ENCODE measurements at regions not wholly inside any gene's neighbourhood (a gene's known extent, or its start where the extent isn't known, plus 50 kb on each side); places are given as distances from the start of the nearest gene placed in this dataset.

DNA sequence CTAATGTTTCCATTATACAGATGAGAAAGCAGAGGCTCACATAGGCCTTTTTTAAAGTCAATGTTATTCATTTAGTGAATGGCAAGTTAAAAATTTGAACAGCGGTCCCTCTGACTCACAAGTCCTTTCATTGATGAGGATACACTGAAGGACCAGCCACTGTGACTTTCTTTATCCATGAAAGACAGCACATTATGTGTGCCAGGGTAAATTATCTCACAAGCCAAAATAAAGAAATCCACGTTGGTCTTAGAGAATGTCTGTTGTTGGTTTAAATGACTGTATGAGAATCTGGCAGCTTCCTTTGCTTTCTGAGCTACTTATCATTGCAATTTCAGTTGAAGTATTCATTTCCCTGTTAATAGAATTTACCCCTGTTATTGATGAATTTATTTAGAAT, 485.1 kb downstream of the TBL1XR1 start:
- WGBS (ENCODE audit: low lambda C conversion rate, missing lambda C conversion rate) = 87% methylated on average over 2 of the region's 2 CpGs
- Histone ChIP-seq H3K4me1 (ENCODE audit: insufficient read depth) (no peaks in the 10 kb centered on the region), H3K79me2 (no peaks in the 10 kb centered on the region), H3K9me3 (ENCODE audit: low read depth) (no peaks in the 10 kb centered on the region), H3K36me3 (replicated peaks; ENCODE audit: insufficient read depth, low read depth) (no peaks in the 10 kb centered on the region), H3K27me3 (no peaks in the 10 kb centered on the region), H3K27ac (no peak overlapping the region), H3K9me2 (replicated peaks; ENCODE audit: insufficient read depth) (no peaks in the 10 kb centered on the region), H4K20me1 (ENCODE audit: insufficient read depth, poor library complexity, severe bottlenecking) (no peaks in the 10 kb centered on the region), H3K4me2 (no peak overlapping the region), H3K4me3 (no peak overlapping the region), H2AFZ (no peak overlapping the region)
- TF ChIP-seq EZH2 (IDR thresholded peaks at IDR 0.05; ENCODE audit: borderline replicate concordance) (no peak), EZH2phosphoT487 (IDR thresholded peaks at IDR 0.05; ENCODE audit: low read depth, severe bottlenecking, unreplicated experiment) (no peak)
- TF ChIP-seq, protein P1, sequence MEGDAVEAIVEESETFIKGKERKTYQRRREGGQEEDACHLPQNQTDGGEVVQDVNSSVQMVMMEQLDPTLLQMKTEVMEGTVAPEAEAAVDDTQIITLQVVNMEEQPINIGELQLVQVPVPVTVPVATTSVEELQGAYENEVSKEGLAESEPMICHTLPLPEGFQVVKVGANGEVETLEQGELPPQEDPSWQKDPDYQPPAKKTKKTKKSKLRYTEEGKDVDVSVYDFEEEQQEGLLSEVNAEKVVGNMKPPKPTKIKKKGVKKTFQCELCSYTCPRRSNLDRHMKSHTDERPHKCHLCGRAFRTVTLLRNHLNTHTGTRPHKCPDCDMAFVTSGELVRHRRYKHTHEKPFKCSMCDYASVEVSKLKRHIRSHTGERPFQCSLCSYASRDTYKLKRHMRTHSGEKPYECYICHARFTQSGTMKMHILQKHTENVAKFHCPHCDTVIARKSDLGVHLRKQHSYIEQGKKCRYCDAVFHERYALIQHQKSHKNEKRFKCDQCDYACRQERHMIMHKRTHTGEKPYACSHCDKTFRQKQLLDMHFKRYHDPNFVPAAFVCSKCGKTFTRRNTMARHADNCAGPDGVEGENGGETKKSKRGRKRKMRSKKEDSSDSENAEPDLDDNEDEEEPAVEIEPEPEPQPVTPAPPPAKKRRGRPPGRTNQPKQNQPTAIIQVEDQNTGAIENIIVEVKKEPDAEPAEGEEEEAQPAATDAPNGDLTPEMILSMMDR (IDR thresholded peaks at IDR 0.05; ENCODE audit: poor library complexity) = no peak
- DNase-seq (ENCODE audit: low spot score) = no peak

DNA sequence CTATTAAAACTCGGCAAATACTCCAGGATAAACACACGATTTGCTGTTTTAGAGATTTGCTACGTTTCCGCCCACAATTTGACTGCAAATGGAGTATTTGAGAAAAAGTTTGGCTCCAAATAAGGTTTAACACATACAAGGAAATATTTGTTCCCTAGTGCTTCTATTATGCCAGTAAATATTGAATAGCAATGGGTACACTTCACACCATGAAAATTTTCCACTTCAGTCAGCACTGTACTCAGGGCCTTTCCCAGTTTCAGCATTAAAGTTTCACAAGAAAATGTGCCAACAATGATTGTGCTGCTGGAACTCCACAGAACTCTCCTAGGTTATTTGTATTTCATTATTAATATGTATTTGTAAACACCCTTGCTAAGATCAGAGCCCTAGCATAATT, 498.0 kb downstream of the TBL1XR1 start:
- Histone ChIP-seq H3K9me3 (ENCODE audit: low read depth) (no peaks in the 10 kb centered on the region), H3K4me1 (ENCODE audit: insufficient read depth) (peaks cover 16% of the 10 kb centered on the region), H4K20me1 (ENCODE audit: insufficient read depth, poor library complexity, severe bottlenecking) (no peaks in the 10 kb centered on the region), H3K4me3 (no peak overlapping the region), H3K36me3 (replicated peaks; ENCODE audit: insufficient read depth, low read depth) (no peaks in the 10 kb centered on the region), H3K4me2 (no peak overlapping the region), H2AFZ (no peak overlapping the region), H3K9me2 (replicated peaks; ENCODE audit: insufficient read depth) (no peaks in the 10 kb centered on the region), H3K79me2 (no peaks in the 10 kb centered on the region), H3K27ac (no peak overlapping the region), H3K27me3 (no peaks in the 10 kb centered on the region)
- 60% methylated on average over 4 of the region's 4 CpGs for WGBS (ENCODE audit: low lambda C conversion rate, missing lambda C conversion rate)
- no peak for TF ChIP-seq EZH2phosphoT487 (IDR thresholded peaks at IDR 0.05; ENCODE audit: low read depth, severe bottlenecking, unreplicated experiment)
- TF ChIP-seq EZH2 (IDR thresholded peaks at IDR 0.05; ENCODE audit: borderline replicate concordance) = no peak
- no peak for DNase-seq (ENCODE audit: low spot score)

DNA sequence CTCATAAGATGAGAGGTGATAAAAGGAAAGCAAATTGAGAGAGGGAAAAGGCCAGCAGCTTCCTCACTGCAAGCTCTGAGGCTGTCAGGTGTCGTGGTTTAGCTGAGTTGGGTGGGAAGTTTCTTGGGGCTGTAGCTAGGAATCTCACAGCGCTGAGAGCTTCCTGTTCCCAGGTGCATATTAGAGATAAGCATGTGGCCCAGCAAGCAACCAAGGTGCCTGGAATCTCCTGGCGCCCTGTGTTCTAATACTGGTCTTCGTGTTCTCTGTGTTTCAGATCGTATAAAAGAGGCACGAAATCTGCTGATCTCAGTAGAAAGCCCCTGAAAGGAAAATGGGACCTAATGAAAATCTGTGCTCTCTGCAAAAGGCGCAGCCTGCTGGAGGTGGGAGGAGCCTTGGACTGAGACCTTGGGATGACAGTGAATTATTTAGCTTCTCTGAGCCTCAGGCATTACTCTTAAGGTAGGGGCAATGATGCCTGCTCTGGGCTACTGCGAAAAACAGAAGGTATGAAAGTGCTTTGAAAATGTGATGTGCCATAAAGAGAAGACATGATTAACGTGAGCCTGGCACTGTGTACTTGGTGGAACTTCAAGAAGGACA, 499.9 kb downstream of the TBL1XR1 start:
- Histone ChIP-seq H3K27ac (peak overlapping the region; percentile 66), H3K4me1 (ENCODE audit: insufficient read depth) (peaks cover 16% of the 10 kb centered on the region), H3K27me3 (no peaks in the 10 kb centered on the region), H2AFZ (no peak overlapping the region), H3K79me2 (no peaks in the 10 kb centered on the region), H3K4me3 (no peak overlapping the region), H4K20me1 (ENCODE audit: insufficient read depth, poor library complexity, severe bottlenecking) (no peaks in the 10 kb centered on the region), H3K9me3 (ENCODE audit: low read depth) (no peaks in the 10 kb centered on the region), H3K4me2 (peak overlapping the region; percentile 43), H3K9me2 (replicated peaks; ENCODE audit: insufficient read depth) (no peaks in the 10 kb centered on the region), H3K36me3 (replicated peaks; ENCODE audit: insufficient read depth, low read depth) (no peaks in the 10 kb centered on the region)
- no peak for TF ChIP-seq EZH2phosphoT487 (IDR thresholded peaks at IDR 0.05; ENCODE audit: low read depth, severe bottlenecking, unreplicated experiment)
- TF ChIP-seq EZH2 (IDR thresholded peaks at IDR 0.05; ENCODE audit: borderline replicate concordance) = no peak
- TF ChIP-seq, protein P1 (IDR thresholded peaks at IDR 0.05; ENCODE audit: poor library complexity) = no peak
- WGBS (ENCODE audit: low lambda C conversion rate, missing lambda C conversion rate) = 66% methylated on average over 9 of the region's 9 CpGs
- peak; percentile 20 for DNase-seq (ENCODE audit: low spot score)

DNA sequence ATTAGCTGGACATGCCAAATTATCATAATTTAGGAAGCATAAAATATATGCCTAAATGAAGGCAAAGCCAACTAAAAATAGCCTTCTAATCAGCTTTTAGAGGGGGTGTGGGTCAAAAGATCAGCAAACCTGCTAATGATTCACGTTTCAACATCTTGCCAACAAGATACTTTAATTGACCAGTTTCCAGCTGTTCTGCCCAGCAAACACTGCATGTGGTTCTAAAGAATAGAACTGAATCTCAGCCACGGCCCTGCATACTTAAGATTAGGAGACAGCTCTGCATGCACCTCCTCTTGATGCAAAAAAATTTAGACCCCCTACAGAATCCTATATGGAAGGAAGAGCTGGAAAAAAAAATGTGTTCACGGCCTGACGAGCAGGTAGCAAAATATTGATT, 500.5 kb downstream of the TBL1XR1 start:
- H3K36me3 ChIP-seq (replicated peaks; ENCODE audit: insufficient read depth, low read depth) = no peaks in the 10 kb centered on the region
- TF ChIP-seq EZH2phosphoT487 (IDR thresholded peaks at IDR 0.05; ENCODE audit: low read depth, severe bottlenecking, unreplicated experiment) = no peak
- no peak for TF ChIP-seq EZH2 (IDR thresholded peaks at IDR 0.05; ENCODE audit: borderline replicate concordance)
- TF ChIP-seq, protein P1 (IDR thresholded peaks at IDR 0.05; ENCODE audit: poor library complexity) = no peak
- DNase-seq (ENCODE audit: low spot score) = no peak
- no peak overlapping the region for H2AFZ ChIP-seq
- no peaks in the 10 kb centered on the region for H3K79me2 ChIP-seq
- no peaks in the 10 kb centered on the region for H3K27me3 ChIP-seq
- H3K4me2 ChIP-seq = peak overlapping the region; percentile 43
- no peaks in the 10 kb centered on the region for H3K9me2 ChIP-seq (replicated peaks; ENCODE audit: insufficient read depth)
- 53% methylated on average over 4 of the region's 4 CpGs for WGBS (ENCODE audit: low lambda C conversion rate, missing lambda C conversion rate)
- peaks cover 16% of the 10 kb centered on the region for H3K4me1 ChIP-seq (ENCODE audit: insufficient read depth)
- H4K20me1 ChIP-seq (ENCODE audit: insufficient read depth, poor library complexity, severe bottlenecking) = no peaks in the 10 kb centered on the region
- H3K4me3 ChIP-seq = no peak overlapping the region
- H3K9me3 ChIP-seq (ENCODE audit: low read depth) = no peaks in the 10 kb centered on the region
- H3K27ac ChIP-seq = peak overlapping the region; percentile 66

Measured in hepatocyte (in vitro differentiated cells).